Kidney (tissue), 13 donors: ENCODE measurements at regions not wholly inside any gene's neighbourhood (a gene's known extent, or its start where the extent isn't known, plus 50 kb on each side); places are given as distances from the start of the nearest gene placed in this dataset.
A peak's percentile ranks its signal among the peaks of the same experiment; 100 is the strongest.

Experiments
- DNase-seq, 5 donors: peaks; one replicate each; pipeline ENCODE4 v3.0.0-alpha.2; 2013 to 2020
- FAIRE-seq: peaks from 2 replicates; lab custom pipeline; 2012; peaks lifted over from hg19 to GRCh38; lab: Jason Lieb, UNC
- H3K27ac ChIP-seq, 2 donors: one replicate each; pipeline ENCODE4 v1.7.0; 2013; ENCODE audit warnings: low read depth in 2 of 2, low read length in 2 of 2, inconsistent platforms in 1 of 2
- H3K27me3 ChIP-seq: one replicate; pipeline ENCODE4 v1.7.1; 2013; ENCODE audit warnings: low read length, inconsistent platforms; ENCODE audit not compliant: control insufficient read depth, insufficient read depth
- H3K36me3 ChIP-seq, 3 donors: one replicate each; pipeline versions ENCODE4 v1.7.0 to v1.7.1; 2013; ENCODE audit warnings: low read length in 3 of 3, control low read depth in 1 of 3, inconsistent platforms in 1 of 3; ENCODE audit not compliant: insufficient read depth in 3 of 3, control insufficient read depth in 2 of 3
- H3K4me1 ChIP-seq, 3 donors: one replicate each; pipeline versions ENCODE4 v1.7.0 to v1.7.1; 2013; ENCODE audit warnings: low read length in 3 of 3, inconsistent platforms in 1 of 3, low read depth in 1 of 3; ENCODE audit not compliant: control insufficient read depth in 2 of 3, insufficient read depth in 2 of 3
- H3K4me3 ChIP-seq, 3 donors: one replicate each; pipeline versions ENCODE4 v1.7.0 to v1.8.1; 2013; ENCODE audit warnings: low read length in 3 of 3, control low read depth in 1 of 3, inconsistent platforms in 1 of 3
- H3K9ac ChIP-seq, 3 donors: one replicate each; pipeline versions ENCODE4 v1.7.0 to v1.7.1; 2013; ENCODE audit warnings: low read length in 3 of 3, control low read depth in 1 of 3, inconsistent platforms in 1 of 3
- H3K9me3 ChIP-seq, 3 donors: one replicate each; pipeline versions ENCODE4 v1.7.0 to v1.7.1; 2013; ENCODE audit warnings: low read length in 3 of 3, control low read depth in 1 of 3, inconsistent platforms in 1 of 3; ENCODE audit not compliant: control insufficient read depth in 2 of 3, insufficient read depth in 1 of 3
- CTCF ChIP-seq: IDR thresholded peaks from 3 replicates; pipeline ENCODE4 v1.5.1; 2012; ENCODE audit warnings: mild to moderate bottlenecking, moderate library complexity, borderline replicate concordance; ENCODE audit not compliant: insufficient read depth; ENCODE audit errors: extremely low read depth
- intact Hi-C: fragments of 100-400 bp; cut with DNase I; formaldehyde crosslinking; loops from one replicate; pipeline ENCODE4 v1.11.1; 2022
- donor health status: control.
- donor health status: control.
- donor health status: control.
- donor health status: control.
- donor health status: control.
- donor health status: DM: yes; HTN: yes; CAD: no.
- donor health status: Normal renal cell carcinoma (clear cell type).

- Histone ChIP-seq H3K4me3 (no peak overlapping the region), H3K27ac (no peak overlapping the region), H3K9ac (no peak overlapping the region), H3K4me1 (peaks cover 0 to 2% (median 1%) of the 10 kb centered on the region in 3 donors), H3K9me3 (no peaks in the 10 kb centered on the region), H3K36me3 (no peaks in the 10 kb centered on the region), H3K27me3 (no peaks in the 10 kb centered on the region)
- DNase-seq (no peak), FAIRE-seq (no peak)
- intact Hi-C loops, result no loop called here
- TF ChIP-seq CTCF, result no peak
These were observed 254.3 kb downstream of the ACKR3 start for GRCh38 chr2:236823963-236824362.

- no peaks in the 10 kb centered on the region for H3K36me3 ChIP-seq
- H3K9ac ChIP-seq, result no peak overlapping the region
- DNase-seq, result peak in 2 of 5 donors; percentile 38 to 45
- no peak overlapping the region for H3K4me3 ChIP-seq
- no peak for FAIRE-seq
- no peak for TF ChIP-seq CTCF
- H3K27me3 ChIP-seq, result no peaks in the 10 kb centered on the region
- no peak overlapping the region for H3K27ac ChIP-seq
- no peaks in the 10 kb centered on the region for H3K9me3 ChIP-seq
- peaks cover 0 to 3% (median 2%) of the 10 kb centered on the region in 3 donors for H3K4me1 ChIP-seq
- intact Hi-C loops, result no loop called here
These were observed 255.2 kb downstream of the ACKR3 start for GRCh38 chr2:236824836-236825235.

GRCh38 chr2:236825989-236826510 lies 256.4 kb downstream of the ACKR3 start:
- no peak for TF ChIP-seq CTCF
- no peak for FAIRE-seq
- no peak overlapping the region for H3K27ac ChIP-seq

More at GRCh38 chr2:236825989-236826510, 256.4 kb downstream of the ACKR3 start:
- Histone ChIP-seq H3K4me1 (peaks cover 0 to 3% (median 2%) of the 10 kb centered on the region in 3 donors), H3K9ac (no peak overlapping the region), H3K4me3 (no peak overlapping the region), H3K27me3 (no peaks in the 10 kb centered on the region), H3K36me3 (no peaks in the 10 kb centered on the region), H3K9me3 (no peaks in the 10 kb centered on the region)
- intact Hi-C loops, result no loop called here
- no peak for DNase-seq
